ENCODE measurements at regions not wholly inside any gene's neighbourhood (a gene's known extent, or its start where the extent isn't known, plus 50 kb on each side); places are given as distances from the start of the nearest gene placed in this dataset.

DNA sequence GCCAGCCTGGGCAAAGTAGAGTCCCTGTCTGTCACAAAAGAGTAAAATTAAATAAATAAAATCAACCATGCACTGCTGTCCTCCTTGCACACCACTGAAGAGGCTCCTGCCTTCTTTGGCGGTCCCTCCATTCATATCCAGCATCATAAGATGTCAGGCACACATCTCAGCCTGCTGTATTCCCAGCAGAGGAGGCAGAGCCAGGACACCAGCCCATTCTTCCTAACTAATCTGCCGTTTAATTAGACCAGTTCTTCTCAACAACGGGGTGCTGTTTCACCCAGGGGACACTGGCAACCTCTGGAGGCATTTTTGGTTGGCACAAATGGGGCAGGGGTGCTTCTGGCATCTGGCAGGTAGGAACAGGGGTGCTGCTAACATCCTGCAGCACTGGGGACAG is 119.7 kb downstream of the ETS2 start:
- TF ChIP-seq POLR2AphosphoS5 (IDR thresholded peaks at IDR 0.05; ENCODE audit: insufficient read depth, low read depth, low read length) (no peak), CTCF (IDR thresholded peaks at IDR 0.05; ENCODE audit: extremely low read depth in 1 of 2, insufficient read depth in 1 of 2, low read depth in 1 of 2, low read length in 2 of 2) (no peak), EZH2 (IDR thresholded peaks at IDR 0.05; ENCODE audit: borderline replicate concordance, low read depth, low read length, severe bottlenecking) (no peak), MYC (IDR thresholded peaks at IDR 0.05; ENCODE audit: low read depth, low read length) (no peak), FOS (IDR thresholded peaks at IDR 0.05; ENCODE audit: borderline replicate concordance, insufficient read depth, low read length) (no peak), POLR2A (IDR thresholded peaks at IDR 0.05; ENCODE audit: low read depth, low read length) (no peak), MAX (IDR thresholded peaks at IDR 0.05; ENCODE audit: insufficient read depth, insufficient read length) (no peak), GATA2 (IDR thresholded peaks at IDR 0.05; ENCODE audit: insufficient read depth, insufficient read length, low read depth, low read length) (no peak)

All from endothelial cell of umbilical vein (primary cell).